ENCODE measurements at regions not wholly inside any gene's neighbourhood (a gene's known extent, or its start where the extent isn't known, plus 50 kb on each side); places are given as distances from the start of the nearest gene placed in this dataset.

DNA sequence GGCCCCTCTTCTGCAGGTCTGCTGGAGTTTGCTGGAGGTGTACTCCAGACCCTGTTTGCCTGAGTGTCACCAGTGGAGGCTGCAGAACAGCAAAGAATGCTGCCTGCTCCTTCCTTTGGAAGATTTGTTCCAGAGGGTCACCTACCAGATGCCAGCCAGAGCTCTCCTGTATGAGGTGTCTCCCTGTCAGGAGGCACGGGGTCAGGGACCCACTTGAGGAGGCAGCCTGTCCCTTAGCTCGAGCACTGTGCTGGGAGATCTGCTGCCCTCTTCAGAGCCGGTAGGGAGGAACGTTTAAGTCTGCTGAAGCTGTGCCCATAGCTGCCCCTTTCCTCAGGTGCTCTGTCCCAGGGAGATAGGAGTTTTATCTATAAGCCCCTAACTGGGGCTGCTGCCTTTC, 207.9 kb downstream of the FAT3 start:
- H3K9me3 Mint-ChIP-seq, result peaks cover 0 to 10% (median 7%) of the 10 kb centered on the region in 11 donors
- H3K4me3 ChIP-seq (ENCODE audit: low read length), result no peak overlapping the region
- H3K4me3 Mint-ChIP-seq, result no peak overlapping the region
- ChIA-PET CTCF (no interaction called here), POLR2A (no interaction called here)
- H3K27me3 ChIP-seq (ENCODE audit: control insufficient read depth in 2 of 2, insufficient read depth in 2 of 2, low read length in 2 of 2), result no peaks in the 10 kb centered on the region
- H3K4me1 Mint-ChIP-seq, result peaks cover 0 to 2% (median 0%) of the 10 kb centered on the region in 7 donors
- no peak for ATAC-seq
- H3K27ac Mint-ChIP-seq, result no peak overlapping the region
- intact Hi-C loops (cut with micrococcal nuclease), result no loop called here
- no peaks in the 10 kb centered on the region for H3K4me1 ChIP-seq (ENCODE audit: control insufficient read depth in 2 of 2, insufficient read depth in 2 of 2, low read length in 2 of 2)
- no peak overlapping the region for H3K27ac ChIP-seq (ENCODE audit: low read depth, low read length)
- no peak for DNase-seq
- H3K36me3 Mint-ChIP-seq, result no peaks in the 10 kb centered on the region
- H3K27me3 Mint-ChIP-seq, result no peaks in the 10 kb centered on the region
- H3K9me3 ChIP-seq (ENCODE audit: control insufficient read depth in 2 of 3, low read length in 3 of 3), result no peaks in the 10 kb centered on the region
- H3K36me3 ChIP-seq (ENCODE audit: control insufficient read depth in 2 of 3, insufficient read depth in 3 of 3, low read length in 3 of 3), result no peaks in the 10 kb centered on the region

GRCh38 chr11:92436034-92436920, 211.7 kb downstream of the FAT3 start:
- no peak for ATAC-seq
- no peak overlapping the region for H3K4me3 Mint-ChIP-seq
- Histone ChIP-seq H3K36me3 (ENCODE audit: control insufficient read depth in 2 of 3, insufficient read depth in 3 of 3, low read length in 3 of 3) (no peaks in the 10 kb centered on the region), H3K4me3 (ENCODE audit: low read length) (no peak overlapping the region), H3K27me3 (ENCODE audit: control insufficient read depth in 2 of 2, insufficient read depth in 2 of 2, low read length in 2 of 2) (no peaks in the 10 kb centered on the region), H3K4me1 (ENCODE audit: control insufficient read depth in 2 of 2, insufficient read depth in 2 of 2, low read length in 2 of 2) (no peaks in the 10 kb centered on the region), H3K27ac (ENCODE audit: low read depth, low read length) (no peak overlapping the region), H3K9me3 (ENCODE audit: control insufficient read depth in 2 of 3, low read length in 3 of 3) (no peaks in the 10 kb centered on the region)
- H3K27ac Mint-ChIP-seq, result no peak overlapping the region
- ChIA-PET POLR2A (no interaction called here), CTCF (no interaction called here)
- peaks cover 0 to 4% (median 0%) of the 10 kb centered on the region in 7 donors for H3K4me1 Mint-ChIP-seq
- H3K36me3 Mint-ChIP-seq, result no peaks in the 10 kb centered on the region
- intact Hi-C loops (cut with micrococcal nuclease), result no loop called here
- H3K27me3 Mint-ChIP-seq, result no peaks in the 10 kb centered on the region
- peaks cover 0 to 5% (median 0%) of the 10 kb centered on the region in 11 donors for H3K9me3 Mint-ChIP-seq
- DNase-seq, result no peak

DNA sequence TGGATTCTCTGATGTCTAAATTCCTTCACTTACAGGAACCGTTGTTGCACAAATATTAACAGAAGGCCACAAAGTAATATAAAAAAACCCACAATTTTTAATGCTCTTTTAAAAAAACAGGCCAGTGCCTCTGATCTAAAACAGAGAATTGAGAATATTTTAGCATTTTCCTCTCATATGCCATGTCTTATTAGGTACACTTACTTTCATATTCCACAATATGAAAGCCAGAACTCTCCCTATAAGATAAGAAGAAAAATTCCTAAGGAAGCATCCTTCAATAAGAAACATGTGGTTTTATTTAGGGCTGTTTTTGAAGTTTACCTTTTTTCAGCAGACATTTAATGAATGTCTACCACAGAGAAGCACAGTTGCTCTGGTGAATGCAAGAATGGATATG, 214.5 kb downstream of the FAT3 start:
- H3K4me1 Mint-ChIP-seq, result peaks cover 0 to 4% (median 0%) of the 10 kb centered on the region in 7 donors
- Histone ChIP-seq H3K36me3 (ENCODE audit: control insufficient read depth in 2 of 3, insufficient read depth in 3 of 3, low read length in 3 of 3) (no peaks in the 10 kb centered on the region), H3K4me1 (ENCODE audit: control insufficient read depth in 2 of 2, insufficient read depth in 2 of 2, low read length in 2 of 2) (no peaks in the 10 kb centered on the region), H3K27me3 (ENCODE audit: control insufficient read depth in 2 of 2, insufficient read depth in 2 of 2, low read length in 2 of 2) (no peaks in the 10 kb centered on the region), H3K27ac (ENCODE audit: low read depth, low read length) (no peak overlapping the region), H3K9me3 (ENCODE audit: control insufficient read depth in 2 of 3, low read length in 3 of 3) (no peaks in the 10 kb centered on the region), H3K4me3 (ENCODE audit: low read length) (no peak overlapping the region)
- H3K4me3 Mint-ChIP-seq, result no peak overlapping the region
- intact Hi-C loops (cut with micrococcal nuclease), result no loop called here
- H3K27ac Mint-ChIP-seq, result no peak overlapping the region
- CTCF ChIA-PET, result no interaction called here
- ATAC-seq, result no peak
- H3K27me3 Mint-ChIP-seq, result peaks cover 0 to 5% (median 0%) of the 10 kb centered on the region in 5 donors
- H3K36me3 Mint-ChIP-seq, result no peaks in the 10 kb centered on the region
- peaks cover 0 to 3% (median 0%) of the 10 kb centered on the region in 11 donors for H3K9me3 Mint-ChIP-seq
- POLR2A ChIA-PET, result no interaction called here
- DNase-seq, result no peak

DNA sequence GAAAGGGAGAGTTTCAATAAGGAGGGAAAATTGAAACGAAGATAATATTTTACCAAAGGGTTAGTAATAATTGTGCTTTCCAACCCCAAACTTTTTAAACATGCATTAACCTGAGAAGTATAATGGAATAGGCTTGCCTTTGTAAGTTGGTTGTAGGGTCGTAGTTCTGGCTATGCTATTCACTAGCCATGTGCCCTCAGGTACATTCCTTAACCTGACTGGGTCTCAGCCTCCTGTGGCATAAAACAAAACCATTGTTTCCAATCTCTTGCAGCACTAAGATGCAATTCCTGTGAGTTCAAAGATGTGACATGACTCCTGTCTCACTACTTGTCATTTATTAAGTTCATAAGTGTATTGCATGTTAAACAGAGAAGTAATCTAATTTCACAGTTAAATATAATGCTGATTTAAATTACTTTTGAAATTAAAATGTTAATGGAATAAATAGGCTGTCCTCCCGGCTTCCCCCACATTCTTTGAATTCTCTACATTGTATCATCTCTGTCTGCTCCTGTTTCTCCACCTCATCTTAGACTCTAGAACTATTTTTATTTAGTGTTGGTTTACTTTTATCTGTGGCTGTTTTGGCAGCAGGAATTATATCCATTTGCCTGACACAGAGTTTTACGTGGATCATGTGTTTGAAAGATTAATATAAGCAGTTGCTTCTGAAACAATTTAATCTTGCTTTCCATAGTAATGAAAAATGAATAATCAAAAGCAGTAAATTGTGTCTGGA, 216.3 kb downstream of the FAT3 start:
- H3K4me3 ChIP-seq (ENCODE audit: low read length), result no peak overlapping the region
- H3K36me3 ChIP-seq (ENCODE audit: control insufficient read depth in 2 of 3, insufficient read depth in 3 of 3, low read length in 3 of 3), result no peaks in the 10 kb centered on the region
- H3K4me1 ChIP-seq (ENCODE audit: control insufficient read depth in 2 of 2, insufficient read depth in 2 of 2, low read length in 2 of 2), result no peaks in the 10 kb centered on the region
- ChIA-PET POLR2A (no interaction called here), CTCF (no interaction called here)
- Mint-ChIP-seq H3K9me3 (peaks cover 0 to 4% (median 0%) of the 10 kb centered on the region in 11 donors), H3K27me3 (peaks cover 0 to 5% (median 0%) of the 10 kb centered on the region in 5 donors), H3K36me3 (no peaks in the 10 kb centered on the region), H3K27ac (no peak overlapping the region), H3K4me1 (peaks cover 0 to 2% (median 0%) of the 10 kb centered on the region in 7 donors), H3K4me3 (no peak overlapping the region)
- no peak overlapping the region for H3K27ac ChIP-seq (ENCODE audit: low read depth, low read length)
- no peak for ATAC-seq
- H3K9me3 ChIP-seq (ENCODE audit: control insufficient read depth in 2 of 3, low read length in 3 of 3), result no peaks in the 10 kb centered on the region
- H3K27me3 ChIP-seq (ENCODE audit: control insufficient read depth in 2 of 2, insufficient read depth in 2 of 2, low read length in 2 of 2), result no peaks in the 10 kb centered on the region
- intact Hi-C loops (cut with micrococcal nuclease), result no loop called here
- DNase-seq, result no peak

DNA sequence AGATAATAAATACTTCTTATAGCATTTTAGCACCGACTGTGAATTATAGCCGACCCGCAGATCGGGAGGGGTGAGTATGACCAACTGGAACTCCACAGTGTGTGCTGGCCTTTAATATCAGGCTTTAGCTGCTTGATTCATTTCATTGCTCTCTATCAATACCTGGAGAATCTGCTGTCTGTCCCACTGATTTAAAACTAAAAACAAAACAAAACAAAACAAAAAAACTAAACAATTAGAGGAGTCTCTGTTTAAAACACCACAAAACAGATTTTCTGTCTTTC, 216.8 kb downstream of the FAT3 start:
- Mint-ChIP-seq H3K27me3 (peaks cover 0 to 5% (median 0%) of the 10 kb centered on the region in 5 donors), H3K4me1 (peaks cover 0 to 2% (median 0%) of the 10 kb centered on the region in 7 donors), H3K9me3 (peaks cover 0 to 4% (median 0%) of the 10 kb centered on the region in 11 donors), H3K4me3 (no peak overlapping the region), H3K36me3 (no peaks in the 10 kb centered on the region), H3K27ac (no peak overlapping the region)
- no peak overlapping the region for H3K4me3 ChIP-seq (ENCODE audit: low read length)
- CTCF ChIA-PET, result no interaction called here
- no peak overlapping the region for H3K27ac ChIP-seq (ENCODE audit: low read depth, low read length)
- no peak for ATAC-seq
- H3K36me3 ChIP-seq (ENCODE audit: control insufficient read depth in 2 of 3, insufficient read depth in 3 of 3, low read length in 3 of 3), result no peaks in the 10 kb centered on the region
- intact Hi-C loops (cut with micrococcal nuclease), result no loop called here
- H3K9me3 ChIP-seq (ENCODE audit: control insufficient read depth in 2 of 3, low read length in 3 of 3), result no peaks in the 10 kb centered on the region
- POLR2A ChIA-PET, result no interaction called here
- no peaks in the 10 kb centered on the region for H3K4me1 ChIP-seq (ENCODE audit: control insufficient read depth in 2 of 2, insufficient read depth in 2 of 2, low read length in 2 of 2)
- no peak for DNase-seq
- no peaks in the 10 kb centered on the region for H3K27me3 ChIP-seq (ENCODE audit: control insufficient read depth in 2 of 2, insufficient read depth in 2 of 2, low read length in 2 of 2)

- H3K9me3 Mint-ChIP-seq, result peaks cover 0 to 4% (median 0%) of the 10 kb centered on the region in 11 donors
- H3K36me3 Mint-ChIP-seq, result no peaks in the 10 kb centered on the region
- no peak overlapping the region for H3K27ac Mint-ChIP-seq
These were observed 218.6 kb downstream of the FAT3 start for GRCh38 chr11:92443199-92443598.

More at GRCh38 chr11:92443199-92443598, 218.6 kb downstream of the FAT3 start:
- ATAC-seq (no peak), DNase-seq (no peak)
- Histone ChIP-seq H3K36me3 (ENCODE audit: control insufficient read depth in 2 of 3, insufficient read depth in 3 of 3, low read length in 3 of 3) (no peaks in the 10 kb centered on the region), H3K9me3 (ENCODE audit: control insufficient read depth in 2 of 3, low read length in 3 of 3) (no peaks in the 10 kb centered on the region), H3K27ac (ENCODE audit: low read depth, low read length) (no peak overlapping the region), H3K4me3 (ENCODE audit: low read length) (no peak overlapping the region), H3K4me1 (ENCODE audit: control insufficient read depth in 2 of 2, insufficient read depth in 2 of 2, low read length in 2 of 2) (no peaks in the 10 kb centered on the region), H3K27me3 (ENCODE audit: control insufficient read depth in 2 of 2, insufficient read depth in 2 of 2, low read length in 2 of 2) (no peaks in the 10 kb centered on the region)
- intact Hi-C loops (cut with micrococcal nuclease), result no loop called here
- ChIA-PET CTCF (no interaction called here), POLR2A (no interaction called here)
- no peak overlapping the region for H3K4me3 Mint-ChIP-seq
- H3K4me1 Mint-ChIP-seq, result peaks cover 0 to 2% (median 0%) of the 10 kb centered on the region in 7 donors
- peaks cover 0 to 5% (median 0%) of the 10 kb centered on the region in 5 donors for H3K27me3 Mint-ChIP-seq

Measured in naive thymus-derived CD4-positive, alpha-beta T cell (primary cell).